22Rv1 (cell line): ENCODE measurements at regions not wholly inside any gene's neighbourhood (a gene's known extent, or its start where the extent isn't known, plus 50 kb on each side); places are given as distances from the start of the nearest gene placed in this dataset.
"Not testable (repeated sequence)": the region's sequence is repeated elsewhere in the genome, so short reads cannot be mapped to it uniquely, and the experiment has no call there.

Source experiments
- ZFX ChIP-seq: fragments of 450-650 bp; IDR thresholded peaks from 2 replicates; pipeline ENCODE4 v1.6.1; 2017; ENCODE audit warnings: antibody characterized with exemption, borderline replicate concordance
- TF ChIP-seq, protein P1 (sequence below): fragments of 450-650 bp; IDR thresholded peaks from 2 replicates; pipeline ENCODE4 v1.5.1; 2017; ENCODE audit warnings: mild to moderate bottlenecking

GRCh38 chr2:160832381-160832780 lies 327.8 kb upstream of the TANK start:
- TF ChIP-seq, protein P1, sequence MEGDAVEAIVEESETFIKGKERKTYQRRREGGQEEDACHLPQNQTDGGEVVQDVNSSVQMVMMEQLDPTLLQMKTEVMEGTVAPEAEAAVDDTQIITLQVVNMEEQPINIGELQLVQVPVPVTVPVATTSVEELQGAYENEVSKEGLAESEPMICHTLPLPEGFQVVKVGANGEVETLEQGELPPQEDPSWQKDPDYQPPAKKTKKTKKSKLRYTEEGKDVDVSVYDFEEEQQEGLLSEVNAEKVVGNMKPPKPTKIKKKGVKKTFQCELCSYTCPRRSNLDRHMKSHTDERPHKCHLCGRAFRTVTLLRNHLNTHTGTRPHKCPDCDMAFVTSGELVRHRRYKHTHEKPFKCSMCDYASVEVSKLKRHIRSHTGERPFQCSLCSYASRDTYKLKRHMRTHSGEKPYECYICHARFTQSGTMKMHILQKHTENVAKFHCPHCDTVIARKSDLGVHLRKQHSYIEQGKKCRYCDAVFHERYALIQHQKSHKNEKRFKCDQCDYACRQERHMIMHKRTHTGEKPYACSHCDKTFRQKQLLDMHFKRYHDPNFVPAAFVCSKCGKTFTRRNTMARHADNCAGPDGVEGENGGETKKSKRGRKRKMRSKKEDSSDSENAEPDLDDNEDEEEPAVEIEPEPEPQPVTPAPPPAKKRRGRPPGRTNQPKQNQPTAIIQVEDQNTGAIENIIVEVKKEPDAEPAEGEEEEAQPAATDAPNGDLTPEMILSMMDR, result not testable (repeated sequence)
- TF ChIP-seq ZFX, result not testable (repeated sequence)
